ENCODE measurements at regions not wholly inside any gene's neighbourhood (a gene's known extent, or its start where the extent isn't known, plus 50 kb on each side); places are given as distances from the start of the nearest gene placed in this dataset.

GRCh38 chr2:156001851-156002250, 330.7 kb downstream of the NR4A2 start:
- no peaks in the 10 kb centered on the region for H3K9me3 Mint-ChIP-seq (ENCODE audit: unreplicated experiment)
- no peak for DNase-seq
- H3K4me3 Mint-ChIP-seq (ENCODE audit: unreplicated experiment): no peak overlapping the region
- H3K4me1 Mint-ChIP-seq (ENCODE audit: low read depth, unreplicated experiment): peaks cover 6% of the 10 kb centered on the region
- H3K36me3 Mint-ChIP-seq (ENCODE audit: unreplicated experiment): no peaks in the 10 kb centered on the region
- TF ChIP-seq CTCF (IDR thresholded peaks at IDR 0.05; ENCODE audit: partially characterized antibody, unreplicated experiment): no peak
- no peak overlapping the region for H3K27ac Mint-ChIP-seq (ENCODE audit: unreplicated experiment)
- H3K27me3 Mint-ChIP-seq (ENCODE audit: unreplicated experiment): peaks cover 4% of the 10 kb centered on the region

- Mint-ChIP-seq H3K9me3 (ENCODE audit: unreplicated experiment) (peaks cover 2% of the 10 kb centered on the region), H3K27me3 (ENCODE audit: unreplicated experiment) (no peaks in the 10 kb centered on the region), H3K27ac (ENCODE audit: unreplicated experiment) (no peak overlapping the region), H3K4me1 (ENCODE audit: low read depth, unreplicated experiment) (no peaks in the 10 kb centered on the region), H3K36me3 (ENCODE audit: unreplicated experiment) (peaks cover 5% of the 10 kb centered on the region), H3K4me3 (ENCODE audit: unreplicated experiment) (no peak overlapping the region)
- no peak for DNase-seq
- no peak for TF ChIP-seq CTCF (IDR thresholded peaks at IDR 0.05; ENCODE audit: partially characterized antibody, unreplicated experiment)
Observed at GRCh38 chr2:155997538-155997937, 335.0 kb downstream of the NR4A2 start.

GRCh38 chr2:155994315-155994714, 338.2 kb downstream of the NR4A2 start:
- Mint-ChIP-seq H3K9me3 (ENCODE audit: unreplicated experiment) (peaks cover 2% of the 10 kb centered on the region), H3K4me1 (ENCODE audit: low read depth, unreplicated experiment) (no peaks in the 10 kb centered on the region), H3K27ac (ENCODE audit: unreplicated experiment) (no peak overlapping the region), H3K4me3 (ENCODE audit: unreplicated experiment) (no peak overlapping the region), H3K27me3 (ENCODE audit: unreplicated experiment) (peaks cover 2% of the 10 kb centered on the region), H3K36me3 (ENCODE audit: unreplicated experiment) (peaks cover 5% of the 10 kb centered on the region)
- no peak for DNase-seq
- no peak for TF ChIP-seq CTCF (IDR thresholded peaks at IDR 0.05; ENCODE audit: partially characterized antibody, unreplicated experiment)

GRCh38 chr2:155983845-155984244, 348.7 kb downstream of the NR4A2 start:
- no peaks in the 10 kb centered on the region for H3K36me3 Mint-ChIP-seq (ENCODE audit: unreplicated experiment)
- TF ChIP-seq CTCF (IDR thresholded peaks at IDR 0.05; ENCODE audit: partially characterized antibody, unreplicated experiment): no peak
- no peaks in the 10 kb centered on the region for H3K9me3 Mint-ChIP-seq (ENCODE audit: unreplicated experiment)
- H3K4me1 Mint-ChIP-seq (ENCODE audit: low read depth, unreplicated experiment): no peaks in the 10 kb centered on the region
- H3K27ac Mint-ChIP-seq (ENCODE audit: unreplicated experiment): no peak overlapping the region
- H3K27me3 Mint-ChIP-seq (ENCODE audit: unreplicated experiment): no peaks in the 10 kb centered on the region
- no peak for DNase-seq
- H3K4me3 Mint-ChIP-seq (ENCODE audit: unreplicated experiment): no peak overlapping the region

GRCh38 chr2:155982135-155982534, 350.4 kb downstream of the NR4A2 start:
- H3K36me3 Mint-ChIP-seq (ENCODE audit: unreplicated experiment): no peaks in the 10 kb centered on the region
- H3K9me3 Mint-ChIP-seq (ENCODE audit: unreplicated experiment): no peaks in the 10 kb centered on the region
- no peak overlapping the region for H3K27ac Mint-ChIP-seq (ENCODE audit: unreplicated experiment)
- no peak for DNase-seq
- TF ChIP-seq CTCF (IDR thresholded peaks at IDR 0.05; ENCODE audit: partially characterized antibody, unreplicated experiment): no peak
- H3K4me1 Mint-ChIP-seq (ENCODE audit: low read depth, unreplicated experiment): no peaks in the 10 kb centered on the region
- no peak overlapping the region for H3K4me3 Mint-ChIP-seq (ENCODE audit: unreplicated experiment)
- H3K27me3 Mint-ChIP-seq (ENCODE audit: unreplicated experiment): no peaks in the 10 kb centered on the region

All from glutamatergic neuron (in vitro differentiated cells).